ENCODE measurements at regions not wholly inside any gene's neighbourhood (a gene's known extent, or its start where the extent isn't known, plus 50 kb on each side); places are given as distances from the start of the nearest gene placed in this dataset.

- no peak for TF ChIP-seq EZH2 (IDR thresholded peaks at IDR 0.05; ENCODE audit: insufficient read depth, low read length)
- TF ChIP-seq CTCF (IDR thresholded peaks at IDR 0.05; ENCODE audit: insufficient read depth, low read depth, low read length), result no peak
- no peaks in the 10 kb centered on the region for H3K27me3 ChIP-seq (ENCODE audit: insufficient read depth, low read length)
- H4K20me1 ChIP-seq (ENCODE audit: insufficient read depth, low read length), result no peaks in the 10 kb centered on the region
- no peaks in the 10 kb centered on the region for H3K4me1 Mint-ChIP-seq (ENCODE audit: low read depth, unreplicated experiment)
- FAIRE-seq, result no peak
- no peaks in the 10 kb centered on the region for H3K27me3 Mint-ChIP-seq (ENCODE audit: low read depth, unreplicated experiment)
- H3K27ac Mint-ChIP-seq (ENCODE audit: unreplicated experiment), result no peak overlapping the region
- no peak overlapping the region for H3K4me2 ChIP-seq (ENCODE audit: low read length)
- H3K36me3 Mint-ChIP-seq (ENCODE audit: low read depth, unreplicated experiment), result no peaks in the 10 kb centered on the region
- H3K79me2 ChIP-seq (ENCODE audit: insufficient read depth, low read length), result no peaks in the 10 kb centered on the region
- no peak overlapping the region for H3K4me3 Mint-ChIP-seq (ENCODE audit: unreplicated experiment)
- no peak overlapping the region for H2AFZ ChIP-seq (ENCODE audit: low read depth, low read length)
- no peak overlapping the region for H3K27ac ChIP-seq (ENCODE audit: low read depth, low read length)
- no peak overlapping the region for H3K9ac ChIP-seq (ENCODE audit: low read length)
- H3K36me3 ChIP-seq (ENCODE audit: insufficient read depth, low read length), result no peaks in the 10 kb centered on the region
- H3K4me3 ChIP-seq (ENCODE audit: insufficient read depth, low read depth, low read length), result no peak overlapping the region
- no peaks in the 10 kb centered on the region for H3K9me3 ChIP-seq (ENCODE audit: insufficient read depth, low read depth, low read length)
- H3K4me1 ChIP-seq (ENCODE audit: insufficient read depth, low read length), result no peaks in the 10 kb centered on the region
- no peak for DNase-seq (ENCODE audit: low read depth)
- peaks cover 2% of the 10 kb centered on the region for H3K9me3 Mint-ChIP-seq (ENCODE audit: unreplicated experiment)
These were observed 177.2 kb upstream of the TUT7 start for GRCh38 chr9:86531273-86531970.

- DNase-seq (ENCODE audit: low read depth), result no peak
- H3K27ac ChIP-seq (ENCODE audit: low read depth, low read length), result no peak overlapping the region
- Mint-ChIP-seq H3K27ac (ENCODE audit: unreplicated experiment) (no peak overlapping the region), H3K4me3 (ENCODE audit: unreplicated experiment) (no peak overlapping the region), H3K27me3 (ENCODE audit: low read depth, unreplicated experiment) (peaks cover 10% of the 10 kb centered on the region), H3K9me3 (ENCODE audit: unreplicated experiment) (no peaks in the 10 kb centered on the region), H3K36me3 (ENCODE audit: low read depth, unreplicated experiment) (no peaks in the 10 kb centered on the region), H3K4me1 (ENCODE audit: low read depth, unreplicated experiment) (no peaks in the 10 kb centered on the region)
- no peaks in the 10 kb centered on the region for H3K79me2 ChIP-seq (ENCODE audit: insufficient read depth, low read length)
- no peak overlapping the region for H3K4me3 ChIP-seq (ENCODE audit: insufficient read depth, low read depth, low read length)
- no peaks in the 10 kb centered on the region for H3K4me1 ChIP-seq (ENCODE audit: insufficient read depth, low read length)
- no peak overlapping the region for H3K9ac ChIP-seq (ENCODE audit: low read length)
- H2AFZ ChIP-seq (ENCODE audit: low read depth, low read length), result no peak overlapping the region
- H3K36me3 ChIP-seq (ENCODE audit: insufficient read depth, low read length), result no peaks in the 10 kb centered on the region
- no peak for FAIRE-seq
- no peaks in the 10 kb centered on the region for H4K20me1 ChIP-seq (ENCODE audit: insufficient read depth, low read length)
- no peak for TF ChIP-seq EZH2 (IDR thresholded peaks at IDR 0.05; ENCODE audit: insufficient read depth, low read length)
- TF ChIP-seq CTCF (IDR thresholded peaks at IDR 0.05; ENCODE audit: insufficient read depth, low read depth, low read length), result no peak
- no peak overlapping the region for H3K4me2 ChIP-seq (ENCODE audit: low read length)
- H3K27me3 ChIP-seq (ENCODE audit: insufficient read depth, low read length), result peaks cover 4% of the 10 kb centered on the region
- no peaks in the 10 kb centered on the region for H3K9me3 ChIP-seq (ENCODE audit: insufficient read depth, low read depth, low read length)
These were observed 175.5 kb upstream of the TUT7 start for GRCh38 chr9:86529496-86530275.

GRCh38 chr9:86526021-86526420 lies 171.8 kb upstream of the TUT7 start:
- no peaks in the 10 kb centered on the region for H3K9me3 Mint-ChIP-seq (ENCODE audit: unreplicated experiment)
- Histone ChIP-seq H2AFZ (ENCODE audit: low read depth, low read length) (no peak overlapping the region), H3K4me2 (ENCODE audit: low read length) (no peak overlapping the region), H3K9me3 (ENCODE audit: insufficient read depth, low read depth, low read length) (no peaks in the 10 kb centered on the region), H3K27ac (ENCODE audit: low read depth, low read length) (no peak overlapping the region), H3K79me2 (ENCODE audit: insufficient read depth, low read length) (no peaks in the 10 kb centered on the region), H3K4me1 (ENCODE audit: insufficient read depth, low read length) (no peaks in the 10 kb centered on the region), H3K27me3 (ENCODE audit: insufficient read depth, low read length) (peaks cover 4% of the 10 kb centered on the region), H3K4me3 (ENCODE audit: insufficient read depth, low read depth, low read length) (no peak overlapping the region), H3K9ac (ENCODE audit: low read length) (no peak overlapping the region), H4K20me1 (ENCODE audit: insufficient read depth, low read length) (no peaks in the 10 kb centered on the region), H3K36me3 (ENCODE audit: insufficient read depth, low read length) (no peaks in the 10 kb centered on the region)
- FAIRE-seq (no peak), DNase-seq (ENCODE audit: low read depth) (no peak)
- H3K4me1 Mint-ChIP-seq (ENCODE audit: low read depth, unreplicated experiment), result no peaks in the 10 kb centered on the region
- TF ChIP-seq CTCF (IDR thresholded peaks at IDR 0.05; ENCODE audit: insufficient read depth, low read depth, low read length) (no peak), EZH2 (IDR thresholded peaks at IDR 0.05; ENCODE audit: insufficient read depth, low read length) (no peak)
- no peaks in the 10 kb centered on the region for H3K36me3 Mint-ChIP-seq (ENCODE audit: low read depth, unreplicated experiment)
- H3K27me3 Mint-ChIP-seq (ENCODE audit: low read depth, unreplicated experiment), result peaks cover 10% of the 10 kb centered on the region
- no peak overlapping the region for H3K4me3 Mint-ChIP-seq (ENCODE audit: unreplicated experiment)
- H3K27ac Mint-ChIP-seq (ENCODE audit: unreplicated experiment), result no peak overlapping the region

Measured in astrocyte (in vitro differentiated cells and primary cell).